ENCODE measurements at regions not wholly inside any gene's neighbourhood (a gene's known extent, or its start where the extent isn't known, plus 50 kb on each side); places are given as distances from the start of the nearest gene placed in this dataset.

- no peak for DNase-seq (ENCODE audit: low read depth, low spot score)
- H3K27ac ChIP-seq, result no peak overlapping the region
These were observed 341.5 kb downstream of the CASP12 start for GRCh38 chr11:104556606-104557301.

GRCh38 chr11:104549019-104549418, 349.2 kb downstream of the CASP12 start:
- H3K27ac ChIP-seq, result no peak overlapping the region
- DNase-seq (ENCODE audit: low read depth, low spot score), result no peak

GRCh38 chr11:104547996-104548661, 350.1 kb downstream of the CASP12 start:
- DNase-seq (ENCODE audit: low read depth, low spot score), result peak; percentile 37
- H3K27ac ChIP-seq, result no peak overlapping the region

GRCh38 chr11:104546501-104546900, 351.8 kb downstream of the CASP12 start:
- H3K27ac ChIP-seq, result no peak overlapping the region
- DNase-seq (ENCODE audit: low read depth, low spot score), result no peak

- no peak for DNase-seq (ENCODE audit: low read depth, low spot score)
- H3K27ac ChIP-seq, result no peak overlapping the region
These were observed 356.6 kb downstream of the CASP12 start for GRCh38 chr11:104541701-104542100.

- no peak for DNase-seq (ENCODE audit: low read depth, low spot score)
- no peak overlapping the region for H3K27ac ChIP-seq
These were observed 359.9 kb downstream of the CASP12 start for GRCh38 chr11:104538313-104538712.

GRCh38 chr11:104534278-104534677, 364.0 kb downstream of the CASP12 start:
- DNase-seq (ENCODE audit: low read depth, low spot score), result no peak
- no peak overlapping the region for H3K27ac ChIP-seq

- DNase-seq (ENCODE audit: low read depth, low spot score), result peak; percentile 8
- peak overlapping the region; percentile 17 for H3K27ac ChIP-seq
These were observed 366.4 kb downstream of the CASP12 start for GRCh38 chr11:104531894-104532293.

- DNase-seq (ENCODE audit: low read depth, low spot score), result no peak
- no peak overlapping the region for H3K27ac ChIP-seq
These were observed 367.1 kb upstream of the PDGFD start for GRCh38 chr11:104531075-104531474.

GRCh38 chr11:104529906-104530305, 366.0 kb upstream of the PDGFD start:
- no peak for DNase-seq (ENCODE audit: low read depth, low spot score)
- H3K27ac ChIP-seq, result no peak overlapping the region

GRCh38 chr11:104529213-104529612, 365.3 kb upstream of the PDGFD start:
- H3K27ac ChIP-seq, result no peak overlapping the region
- no peak for DNase-seq (ENCODE audit: low read depth, low spot score)

GRCh38 chr11:104526006-104526405, 362.1 kb upstream of the PDGFD start:
- no peak for DNase-seq (ENCODE audit: low read depth, low spot score)
- no peak overlapping the region for H3K27ac ChIP-seq

- no peak for DNase-seq (ENCODE audit: low read depth, low spot score)
- H3K27ac ChIP-seq, result no peak overlapping the region
These were observed 361.5 kb upstream of the PDGFD start for GRCh38 chr11:104525416-104525815.

GRCh38 chr11:104524254-104524653, 360.3 kb upstream of the PDGFD start:
- DNase-seq (ENCODE audit: low read depth, low spot score), result no peak
- H3K27ac ChIP-seq, result no peak overlapping the region

- DNase-seq (ENCODE audit: low read depth, low spot score), result no peak
- H3K27ac ChIP-seq, result no peak overlapping the region
These were observed 359.7 kb upstream of the PDGFD start for GRCh38 chr11:104523611-104524010.

GRCh38 chr11:104522650-104523049, 358.7 kb upstream of the PDGFD start:
- no peak overlapping the region for H3K27ac ChIP-seq
- DNase-seq (ENCODE audit: low read depth, low spot score), result no peak

- no peak for DNase-seq (ENCODE audit: low read depth, low spot score)
- H3K27ac ChIP-seq, result no peak overlapping the region
These were observed 358.2 kb upstream of the PDGFD start for GRCh38 chr11:104522123-104522522.

GRCh38 chr11:104510169-104510568, 346.2 kb upstream of the PDGFD start:
- DNase-seq (ENCODE audit: low read depth, low spot score), result no peak
- no peak overlapping the region for H3K27ac ChIP-seq

GRCh38 chr11:104490182-104490581, 326.2 kb upstream of the PDGFD start:
- H3K27ac ChIP-seq, result no peak overlapping the region
- DNase-seq (ENCODE audit: low read depth, low spot score), result no peak

- DNase-seq (ENCODE audit: low read depth, low spot score), result no peak
- no peak overlapping the region for H3K27ac ChIP-seq
These were observed 324.6 kb upstream of the PDGFD start for GRCh38 chr11:104488561-104488960.

GRCh38 chr11:104487046-104487806, 323.3 kb upstream of the PDGFD start:
- DNase-seq (ENCODE audit: low read depth, low spot score), result no peak
- no peak overlapping the region for H3K27ac ChIP-seq

Measured in epithelial cell of prostate (primary cell).